K562 (cell line): ENCODE measurements at regions not wholly inside any gene's neighbourhood (a gene's known extent, or its start where the extent isn't known, plus 50 kb on each side); places are given as distances from the start of the nearest gene placed in this dataset.

Experiments
- ATAC-seq: fragments of 200-7000 bp; cut with Tn5 transposase; 3 replicates; pipeline ENCODE4 v1.9.1; 2020; ENCODE audit warnings: moderate library complexity
- BruUV-seq: library from RNA; stranded (reverse); fragments of 400-500 nt; replicated peaks from 2 replicates; lab custom pipeline; 2021; lab: Mats Ljungman, UMichigan
- CTCF ChIA-PET: fragments of 300-600 bp; formaldehyde crosslinking; extraction: SDS; loops from one replicate; lab custom pipeline; 2021; ENCODE audit warnings: low intra/inter-chr PET ratio; lab: Yijun Ruan, JAX
- POLR2A ChIA-PET: fragments of 300-600, 350-650 bp; sonication (Branson Sonifier 250); formaldehyde crosslinking; extraction: SDS; loops from one replicate; lab custom pipeline; 2021; ENCODE audit warnings: antibody characterized with exemption, inconsistent platforms; lab: Yijun Ruan, JAX
- DNase-seq, 4 experiments: peaks; one replicate each; pipeline versions ENCODE4 v3.0.0 to v3.0.0-alpha.2; 2011 to 2018; ENCODE audit warnings: low spot score in 3 of 4, mixed read lengths in 3 of 4; ENCODE audit errors: extremely low read depth in 1 of 4
- FAIRE-seq: peaks from 2 replicates; lab custom pipeline; 2011; peaks lifted over from hg19 to GRCh38; lab: Jason Lieb, UNC
- H2AFZ ChIP-seq: 2 replicates; pipeline ENCODE4 v1.6.0; 2011; ENCODE audit warnings: low read depth, low read length, control low read depth, inconsistent platforms
- H3K27ac ChIP-seq: fragments of 200-600 bp; 3 replicates; pipeline ENCODE4 v1.8.0; 2011; ENCODE audit warnings: low read depth, mild to moderate bottlenecking, control low read depth, inconsistent platforms, low read length, moderate library complexity, mixed read lengths; ENCODE audit errors: extremely low read depth
- H3K27me3 ChIP-seq, 2 experiments: fragments of 300-600 bp in 1 of 2; 2 replicates in 1 of 2; 3 replicates in 1 of 2; pipeline versions ENCODE4 v1.6.0 to v1.8.0; 2011; ENCODE audit warnings: inconsistent platforms in 2 of 2, low read length in 2 of 2, mild to moderate bottlenecking in 1 of 2, mixed read lengths in 1 of 2, moderate library complexity in 1 of 2; ENCODE audit not compliant: control insufficient read depth in 2 of 2, insufficient read depth in 2 of 2
- H3K36me3 ChIP-seq: fragments of 300-600 bp; 3 replicates; pipeline ENCODE4 v1.8.0; 2011; ENCODE audit warnings: mild to moderate bottlenecking, low read length, inconsistent platforms; ENCODE audit not compliant: control insufficient read depth, insufficient read depth
- H3K4me1 ChIP-seq, 2 experiments: fragments of 200-600 bp in 1 of 2; replicated peaks in 1 of 2; 2 replicates in 1 of 2; 3 replicates in 1 of 2; pipeline versions ENCODE4 v1.5.1 to v1.8.0; 2011; ENCODE audit warnings: inconsistent platforms in 2 of 2, low read length in 2 of 2, mild to moderate bottlenecking in 1 of 2, mixed read lengths in 1 of 2, moderate library complexity in 1 of 2; ENCODE audit not compliant: control insufficient read depth in 2 of 2, insufficient read depth in 2 of 2
- H3K4me2 ChIP-seq: 2 replicates; pipeline ENCODE4 v1.6.1; 2011; ENCODE audit warnings: low read length, control low read depth, inconsistent platforms, mixed read lengths; ENCODE audit not compliant: insufficient read depth
- H3K4me3 ChIP-seq: fragments of 200-600 bp; sonication (generic), shearing (Covaris generic); 2 replicates; pipeline ENCODE4 v1.5.1; 2016; ENCODE audit warnings: control low read depth, inconsistent platforms
- H3K79me2 ChIP-seq: fragments of 200-600 bp; 3 replicates; pipeline ENCODE4 v1.8.0; 2011; ENCODE audit warnings: low read length, inconsistent platforms; ENCODE audit not compliant: control insufficient read depth, insufficient read depth
- H3K9ac ChIP-seq, 2 experiments: 2 replicates each; pipeline versions ENCODE4 v1.6.0 to v1.6.1; 2011; ENCODE audit warnings: low read depth in 2 of 2, low read length in 2 of 2, control low read depth in 1 of 2, inconsistent platforms in 1 of 2, mild to moderate bottlenecking in 1 of 2, mixed read lengths in 1 of 2; ENCODE audit not compliant: insufficient read depth in 1 of 2
- H3K9me1 ChIP-seq: one replicate; pipeline ENCODE4 v1.6.0; 2011; ENCODE audit warnings: inconsistent platforms, mild to moderate bottlenecking, low read length, moderate library complexity; ENCODE audit not compliant: control insufficient read depth, insufficient read depth
- H3K9me3 ChIP-seq: replicated peaks from 2 replicates; pipeline ENCODE4 v1.5.1; 2011; ENCODE audit warnings: low read depth, low read length, inconsistent platforms; ENCODE audit not compliant: control insufficient read depth, insufficient read depth
- H4K20me1 ChIP-seq: replicated peaks from 2 replicates; pipeline ENCODE4 v1.6.1; 2011; ENCODE audit warnings: low read length, inconsistent platforms, mixed read lengths; ENCODE audit not compliant: control insufficient read depth, insufficient read depth
- HCFC1 ChIP-seq: IDR thresholded peaks from 2 replicates; pipeline ENCODE4 v1.6.1; 2012; ENCODE audit warnings: low read depth, low read length, improper control_type of control experiment
- NONO ChIP-seq, 2 experiments: fragments of 200-400 bp in 1 of 2; fragments of 450-650 bp in 1 of 2; formaldehyde crosslinking in 1 of 2; IDR thresholded peaks; 2 replicates each; pipeline ENCODE4 v1.6.1; 2017; ENCODE audit warnings: low read depth in 2 of 2, mild to moderate bottlenecking in 2 of 2, moderate library complexity in 2 of 2, low read length in 1 of 2
- RBFOX2 ChIP-seq: fragments of 200-400 bp; formaldehyde crosslinking; IDR thresholded peaks from 2 replicates; pipeline ENCODE4 v1.6.1; 2017; ENCODE audit warnings: low read depth, mild to moderate bottlenecking, low read length, moderate library complexity
- SIN3B ChIP-seq: fragments of 450-650 bp; IDR thresholded peaks from 2 replicates; pipeline ENCODE4 v1.6.1; 2017; ENCODE audit warnings: low read depth, mild to moderate bottlenecking, moderate library complexity
- SMAD4 ChIP-seq: fragments of 250-450 bp; sonication (Bioruptor Pico); conservative IDR thresholded peaks from 2 replicates; pipeline ENCODE4 v1.8.0; 2021; ENCODE audit warnings: inconsistent platforms, mild to moderate bottlenecking, moderate library complexity
- SNIP1 ChIP-seq: fragments of 450-650 bp; IDR thresholded peaks from 2 replicates; pipeline ENCODE4 v1.7.1; 2017; ENCODE audit warnings: low read depth, mild to moderate bottlenecking
- YY1 ChIP-seq, 3 experiments: IDR thresholded peaks; 2 replicates each; pipeline ENCODE4 v1.6.1; 2011; ENCODE audit warnings: low read length in 2 of 3, mild to moderate bottlenecking in 2 of 3, moderate library complexity in 2 of 3, borderline replicate concordance in 1 of 3, control low read depth in 1 of 3, low read depth in 1 of 3; ENCODE audit not compliant: insufficient read depth in 3 of 3, insufficient replicate concordance in 2 of 3, control insufficient read depth in 1 of 3, insufficient read length in 1 of 3; ENCODE audit errors: extremely low read depth in 1 of 3
- ZNF24 ChIP-seq: fragments of 450-650 bp; IDR thresholded peaks from 2 replicates; pipeline ENCODE4 v1.6.1; 2016
- ZNF551 ChIP-seq: fragments of 250-450 bp; sonication (Bioruptor Pico); IDR thresholded peaks from 2 replicates; pipeline ENCODE4 v1.5.0; 2021; ENCODE audit warnings: mild to moderate bottlenecking, moderate library complexity
- ZSCAN32 ChIP-seq: fragments of 450-650 bp; formaldehyde crosslinking; IDR thresholded peaks from 2 replicates; pipeline ENCODE4 v1.4.0; 2020; ENCODE audit warnings: mild to moderate bottlenecking, moderate library complexity
- WGBS: fragments of 100-300 bp; shearing (Covaris generic); methylation state at CpG from one replicate; pipeline ENCODE4 v1.1.6; 2016; ENCODE audit warnings: low coverage, mixed read lengths; ENCODE audit not compliant: insufficient coverage; ENCODE audit errors: missing lambda C conversion rate; 5-methylcytosine and 5-hydroxymethylcytosine counted together
- in situ Hi-C: fragments of 300-500 bp; cut with MboI; formaldehyde crosslinking; loops from 4 replicates; pipeline ENCODE4 v1.15.0; 2018; ENCODE audit warnings: inconsistent platforms, mixed read lengths
- intact Hi-C: fragments of 100-400 bp; cut with micrococcal nuclease; formaldehyde crosslinking; loops from 2 replicates; pipeline ENCODE4 v1.14.2; 2022
- TF ChIP-seq, protein P1 (sequence below), 2 experiments: fragments of 450-650 bp; IDR thresholded peaks; 2 replicates each; pipeline ENCODE4 v1.6.1; 2016; ENCODE audit warnings: mild to moderate bottlenecking in 2 of 2, borderline replicate concordance in 1 of 2, low read depth in 1 of 2, moderate library complexity in 1 of 2
- TF ChIP-seq, protein P2 (sequence below): fragments of 450-650 bp; formaldehyde crosslinking; IDR thresholded peaks from 2 replicates; pipeline ENCODE4 v1.4.0; 2020; ENCODE audit warnings: mild to moderate bottlenecking, mixed read lengths

DNA sequence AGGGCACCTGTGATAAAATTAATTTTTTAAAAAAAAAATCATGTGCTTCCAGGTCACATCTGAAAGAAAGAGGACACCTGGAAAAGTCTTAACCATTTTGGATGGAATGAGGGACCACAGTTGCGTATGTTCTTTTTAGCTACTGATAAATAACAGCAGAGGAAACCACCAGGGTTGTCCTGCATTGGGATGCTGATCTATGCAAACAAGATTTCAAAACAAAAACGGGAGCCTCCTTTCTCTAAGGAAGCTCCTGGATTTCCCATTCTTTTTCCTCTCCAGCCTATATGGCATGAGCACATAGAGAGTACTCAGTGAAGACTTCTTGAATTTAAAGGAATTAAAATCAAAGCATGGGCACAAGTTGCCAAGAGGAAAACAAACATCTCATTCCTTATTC is 145.6 kb upstream of the THBS1 start:
- H3K27me3 ChIP-seq, result peaks cover 0 to 8% of the 10 kb centered on the region in 2 experiments; a peak in 3 of 5 replicates
- BruUV-seq, result no TSS peak
- ChIA-PET POLR2A (no interaction called here), CTCF (no interaction called here)
- no peaks in the 10 kb centered on the region for H4K20me1 ChIP-seq
- no peak for FAIRE-seq
- no peak overlapping the region for H3K4me2 ChIP-seq
- H2AFZ ChIP-seq, result no peak overlapping the region
- no peaks in the 10 kb centered on the region for H3K79me2 ChIP-seq
- 6% methylated on average over 2 of the region's 2 CpGs for WGBS
- H3K9me3 ChIP-seq, result no peaks in the 10 kb centered on the region
- no peaks in the 10 kb centered on the region for H3K9me1 ChIP-seq
- no peak overlapping the region for H3K4me3 ChIP-seq
- H3K27ac ChIP-seq, result no peak overlapping the region
- no peaks in the 10 kb centered on the region for H3K36me3 ChIP-seq
- no peak overlapping the region for H3K9ac ChIP-seq
- intact Hi-C loops, result loop anchor here (10.0 kb wide), 1 partner anchor 260 kb away; no protein-coding TSS in a partner anchor
- DNase-seq, result no peak
- no peak for ATAC-seq
- H3K4me1 ChIP-seq, result no peaks in the 10 kb centered on the region
- in situ Hi-C loops, result no loop called here
- no peak for TF ChIP-seq SNIP1
- no peak for TF ChIP-seq HCFC1
- no peak for TF ChIP-seq SMAD4
- TF ChIP-seq ZSCAN32, result no peak
- TF ChIP-seq YY1 (IDR thresholded peaks at IDR 0.05; ENCODE audit: borderline replicate concordance in 1 of 3, control insufficient read depth in 1 of 3, extremely low read depth in 1 of 3, insufficient read depth in 3 of 3, insufficient read length in 1 of 3, insufficient replicate concordance in 2 of 3, low read depth in 1 of 3, low read length in 2 of 3), result no peak
- no peak for TF ChIP-seq RBFOX2
- TF ChIP-seq ZNF24, result no peak
- TF ChIP-seq, protein P1, sequence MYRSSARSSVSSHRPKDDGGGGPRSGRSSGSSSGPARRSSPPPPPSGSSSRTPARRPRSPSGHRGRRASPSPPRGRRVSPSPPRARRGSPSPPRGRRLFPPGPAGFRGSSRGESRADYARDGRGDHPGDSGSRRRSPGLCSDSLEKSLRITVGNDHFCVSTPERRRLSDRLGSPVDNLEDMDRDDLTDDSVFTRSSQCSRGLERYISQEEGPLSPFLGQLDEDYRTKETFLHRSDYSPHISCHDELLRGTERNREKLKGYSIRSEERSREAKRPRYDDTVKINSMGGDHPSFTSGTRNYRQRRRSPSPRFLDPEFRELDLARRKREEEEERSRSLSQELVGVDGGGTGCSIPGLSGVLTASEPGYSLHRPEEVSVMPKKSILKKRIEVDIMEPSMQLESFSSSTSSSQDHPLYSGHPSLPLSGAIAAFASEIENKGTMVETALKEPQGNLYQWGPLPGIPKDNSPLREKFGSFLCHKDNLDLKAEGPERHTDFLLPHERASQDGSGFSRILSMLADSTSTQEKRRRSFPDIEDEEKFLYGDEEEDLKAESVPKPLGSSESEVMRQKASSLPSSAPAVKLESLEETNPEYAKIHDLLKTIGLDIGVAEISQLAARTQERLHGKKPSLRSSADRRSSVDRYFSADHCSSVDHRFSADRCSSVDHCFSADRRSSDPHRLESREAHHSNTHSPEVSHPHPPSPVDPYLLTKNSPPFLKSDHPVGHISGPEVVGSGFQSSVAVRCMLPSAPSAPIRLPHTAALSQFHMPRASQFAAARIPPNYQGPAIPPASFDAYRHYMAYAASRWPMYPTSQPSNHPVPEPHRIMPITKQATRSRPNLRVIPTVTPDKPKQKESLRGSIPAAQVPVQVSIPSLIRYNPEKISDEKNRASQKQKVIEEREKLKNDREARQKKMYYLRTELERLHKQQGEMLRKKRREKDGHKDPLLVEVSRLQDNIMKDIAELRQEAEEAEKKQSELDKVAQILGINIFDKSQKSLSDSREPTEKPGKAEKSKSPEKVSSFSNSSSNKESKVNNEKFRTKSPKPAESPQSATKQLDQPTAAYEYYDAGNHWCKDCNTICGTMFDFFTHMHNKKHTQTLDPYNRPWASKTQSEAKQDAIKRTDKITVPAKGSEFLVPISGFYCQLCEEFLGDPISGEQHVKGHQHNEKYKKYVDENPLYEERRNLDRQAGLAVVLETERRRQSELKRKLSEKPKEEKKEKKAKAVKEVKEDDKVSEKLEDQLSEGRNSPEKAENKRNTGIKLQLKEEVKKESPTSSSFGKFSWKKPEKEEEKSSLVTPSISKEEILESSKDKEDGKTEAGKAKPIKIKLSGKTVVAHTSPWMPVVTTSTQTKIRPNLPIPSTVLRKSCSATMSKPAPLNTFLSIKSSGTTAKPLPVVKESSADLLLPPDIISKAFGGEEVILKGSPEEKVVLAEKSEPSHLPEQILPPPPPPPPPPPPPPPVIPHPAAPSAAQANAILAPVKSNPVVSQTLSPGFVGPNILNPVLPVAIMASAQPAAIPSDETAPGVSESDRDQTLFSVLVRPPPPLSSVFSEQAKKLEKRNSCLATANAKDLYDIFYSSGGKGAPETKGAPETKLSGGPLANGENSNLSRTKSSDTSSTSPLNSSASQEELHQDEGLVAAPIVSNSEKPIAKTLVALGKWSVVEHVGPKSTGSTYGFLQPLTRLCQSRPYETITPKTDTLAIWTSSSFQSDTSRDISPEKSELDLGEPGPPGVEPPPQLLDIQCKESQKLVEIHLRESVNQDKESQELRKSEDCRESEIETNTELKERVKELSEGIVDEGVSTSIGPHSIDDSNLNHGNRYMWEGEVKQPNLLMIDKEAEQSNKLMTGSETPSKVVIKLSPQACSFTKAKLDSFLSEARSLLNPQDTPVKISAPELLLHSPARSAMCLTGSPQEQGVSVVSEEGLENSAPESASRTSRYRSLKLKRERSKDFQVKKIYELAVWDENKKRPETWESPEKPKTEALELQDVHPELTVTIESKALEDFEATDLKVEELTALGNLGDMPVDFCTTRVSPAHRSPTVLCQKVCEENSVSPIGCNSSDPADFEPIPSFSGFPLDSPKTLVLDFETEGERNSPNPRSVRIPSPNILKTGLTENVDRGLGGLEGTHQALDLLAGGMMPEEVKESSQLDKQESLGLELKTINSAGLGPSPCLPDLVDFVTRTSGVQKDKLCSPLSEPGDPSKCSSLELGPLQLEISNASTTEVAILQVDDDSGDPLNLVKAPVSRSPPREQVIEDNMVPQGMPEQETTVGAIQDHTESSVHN (IDR thresholded peaks at IDR 0.05; ENCODE audit: borderline replicate concordance in 1 of 2, low read depth in 1 of 2), result no peak
- TF ChIP-seq ZNF551 (CRISPR knock-in tag), result no peak
- TF ChIP-seq, protein P2, sequence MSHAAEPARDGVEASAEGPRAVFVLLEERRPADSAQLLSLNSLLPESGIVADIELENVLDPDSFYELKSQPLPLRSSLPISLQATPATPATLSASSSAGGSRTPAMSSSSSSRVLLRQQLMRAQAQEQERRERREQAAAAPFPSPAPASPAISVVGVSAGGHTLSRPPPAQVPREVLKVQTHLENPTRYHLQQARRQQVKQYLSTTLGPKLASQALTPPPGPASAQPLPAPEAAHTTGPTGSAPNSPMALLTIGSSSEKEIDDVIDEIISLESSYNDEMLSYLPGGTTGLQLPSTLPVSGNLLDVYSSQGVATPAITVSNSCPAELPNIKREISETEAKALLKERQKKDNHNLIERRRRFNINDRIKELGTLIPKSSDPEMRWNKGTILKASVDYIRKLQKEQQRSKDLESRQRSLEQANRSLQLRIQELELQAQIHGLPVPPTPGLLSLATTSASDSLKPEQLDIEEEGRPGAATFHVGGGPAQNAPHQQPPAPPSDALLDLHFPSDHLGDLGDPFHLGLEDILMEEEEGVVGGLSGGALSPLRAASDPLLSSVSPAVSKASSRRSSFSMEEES (CRISPR knock-in tag), result no peak
- TF ChIP-seq SIN3B, result no peak
- TF ChIP-seq NONO (IDR thresholded peaks at IDR 0.05; ENCODE audit: low read depth in 2 of 2, low read length in 1 of 2), result no peak
